ENCODE measurements at regions not wholly inside any gene's neighbourhood (a gene's known extent, or its start where the extent isn't known, plus 50 kb on each side); places are given as distances from the start of the nearest gene placed in this dataset.

GRCh38 chr4:11484531-11484930 lies 55.8 kb upstream of the HS3ST1 start:
- H3K4me3 Mint-ChIP-seq = no peak overlapping the region
- no peaks in the 10 kb centered on the region for H3K36me3 Mint-ChIP-seq
- no peaks in the 10 kb centered on the region for H3K27me3 Mint-ChIP-seq
- no peak overlapping the region for H3K27ac Mint-ChIP-seq
- H3K9me3 Mint-ChIP-seq = peaks cover 4% of the 10 kb centered on the region
- peaks cover 7% of the 10 kb centered on the region for H3K4me1 Mint-ChIP-seq (ENCODE audit: unreplicated experiment)
- DNase-seq (ENCODE audit: extremely low spot score, unreplicated experiment) = no peak
- TF ChIP-seq, protein P1, sequence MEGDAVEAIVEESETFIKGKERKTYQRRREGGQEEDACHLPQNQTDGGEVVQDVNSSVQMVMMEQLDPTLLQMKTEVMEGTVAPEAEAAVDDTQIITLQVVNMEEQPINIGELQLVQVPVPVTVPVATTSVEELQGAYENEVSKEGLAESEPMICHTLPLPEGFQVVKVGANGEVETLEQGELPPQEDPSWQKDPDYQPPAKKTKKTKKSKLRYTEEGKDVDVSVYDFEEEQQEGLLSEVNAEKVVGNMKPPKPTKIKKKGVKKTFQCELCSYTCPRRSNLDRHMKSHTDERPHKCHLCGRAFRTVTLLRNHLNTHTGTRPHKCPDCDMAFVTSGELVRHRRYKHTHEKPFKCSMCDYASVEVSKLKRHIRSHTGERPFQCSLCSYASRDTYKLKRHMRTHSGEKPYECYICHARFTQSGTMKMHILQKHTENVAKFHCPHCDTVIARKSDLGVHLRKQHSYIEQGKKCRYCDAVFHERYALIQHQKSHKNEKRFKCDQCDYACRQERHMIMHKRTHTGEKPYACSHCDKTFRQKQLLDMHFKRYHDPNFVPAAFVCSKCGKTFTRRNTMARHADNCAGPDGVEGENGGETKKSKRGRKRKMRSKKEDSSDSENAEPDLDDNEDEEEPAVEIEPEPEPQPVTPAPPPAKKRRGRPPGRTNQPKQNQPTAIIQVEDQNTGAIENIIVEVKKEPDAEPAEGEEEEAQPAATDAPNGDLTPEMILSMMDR (conservative IDR thresholded peaks at IDR 0.05) = no peak

DNA sequence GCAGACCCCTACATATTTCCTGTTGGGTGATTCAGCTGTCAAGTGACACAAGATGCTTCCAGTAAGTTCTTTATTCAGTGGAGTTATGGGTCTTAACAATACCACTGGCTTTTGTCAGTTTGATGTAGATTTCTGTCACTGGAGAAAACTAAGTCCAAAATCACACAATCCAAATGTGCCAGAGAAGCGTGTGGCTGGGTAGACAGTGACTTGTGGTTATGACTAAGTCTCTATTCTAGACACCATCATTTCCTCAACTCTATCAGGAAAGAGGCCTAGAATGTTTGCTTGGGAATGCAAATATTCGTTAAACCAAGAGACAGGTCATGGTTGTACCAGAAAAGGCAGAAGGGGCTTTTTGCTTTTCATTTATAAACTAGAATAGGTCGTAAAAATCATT lies 54.4 kb upstream of the HS3ST1 start:
- no peak for DNase-seq (ENCODE audit: extremely low spot score, unreplicated experiment)
- TF ChIP-seq, protein P1 (conservative IDR thresholded peaks at IDR 0.05) = no peak
- Mint-ChIP-seq H3K27me3 (no peaks in the 10 kb centered on the region), H3K9me3 (no peaks in the 10 kb centered on the region), H3K27ac (no peak overlapping the region), H3K36me3 (no peaks in the 10 kb centered on the region), H3K4me3 (no peak overlapping the region), H3K4me1 (ENCODE audit: unreplicated experiment) (peaks cover 6% of the 10 kb centered on the region)

DNA sequence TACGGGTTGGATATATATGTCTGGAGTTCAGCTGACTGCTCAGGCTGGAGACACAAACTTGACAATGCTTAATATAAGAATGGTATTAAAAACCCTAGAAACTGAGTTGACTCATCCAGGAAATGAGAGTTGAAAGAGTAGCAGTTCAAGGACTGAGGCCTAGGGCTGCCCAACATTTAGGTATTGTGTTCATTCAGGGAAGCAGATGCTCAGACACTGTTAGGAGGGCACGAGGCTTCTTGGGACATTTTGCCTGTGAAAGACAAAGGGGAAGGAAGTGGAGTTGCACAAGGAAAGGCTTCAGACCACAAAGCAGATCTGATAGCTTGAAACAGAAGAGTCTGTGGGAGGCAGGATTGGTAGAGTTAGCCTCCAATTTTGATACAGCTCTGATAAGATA lies 52.0 kb upstream of the HS3ST1 start:
- TF ChIP-seq, protein P1 (conservative IDR thresholded peaks at IDR 0.05) = no peak
- H3K4me1 Mint-ChIP-seq (ENCODE audit: unreplicated experiment) = no peaks in the 10 kb centered on the region
- H3K4me3 Mint-ChIP-seq = no peak overlapping the region
- no peak overlapping the region for H3K27ac Mint-ChIP-seq
- DNase-seq (ENCODE audit: extremely low spot score, unreplicated experiment) = no peak
- H3K9me3 Mint-ChIP-seq = no peaks in the 10 kb centered on the region
- H3K27me3 Mint-ChIP-seq = no peaks in the 10 kb centered on the region
- H3K36me3 Mint-ChIP-seq = no peaks in the 10 kb centered on the region

Data from type B pancreatic cell (in vitro differentiated cells).